H7 (cell line): ENCODE measurements at regions not wholly inside any gene's neighbourhood (a gene's known extent, or its start where the extent isn't known, plus 50 kb on each side); places are given as distances from the start of the nearest gene placed in this dataset.
A peak's percentile ranks its signal among the peaks of the same experiment; 100 is the strongest.
"Not testable (repeated sequence)": the region's sequence is repeated elsewhere in the genome, so short reads cannot be mapped to it uniquely, and the experiment has no call there.

Experiments
- DNase-seq: peaks from one replicate; pipeline ENCODE4 v3.0.0; 2012
- H3K27me3 ChIP-seq: 2 replicates; pipeline ENCODE4 v1.6.0; 2011; ENCODE audit warnings: mild to moderate bottlenecking, low read length; ENCODE audit not compliant: control insufficient read depth, insufficient read depth
- H3K36me3 ChIP-seq: replicated peaks from 2 replicates; pipeline ENCODE4 v1.5.1; 2011; ENCODE audit warnings: low read length; ENCODE audit not compliant: control insufficient read depth, insufficient read depth
- H3K4me3 ChIP-seq: 2 replicates; pipeline ENCODE4 v1.5.1; 2011; ENCODE audit warnings: low read depth, mild to moderate bottlenecking, control low read depth, low read length, moderate library complexity; ENCODE audit not compliant: insufficient read depth

GRCh38 chr11:29187215-29187614 is 829.6 kb downstream of the KCNA4 start:
- Histone ChIP-seq H3K36me3 (no peaks in the 10 kb centered on the region), H3K27me3 (no peaks in the 10 kb centered on the region), H3K4me3 (no peak overlapping the region)
- no peak for DNase-seq

GRCh38 chr11:29184939-29185890 is 831.6 kb downstream of the KCNA4 start:
- DNase-seq: no peak
- H3K27me3 ChIP-seq: no peaks in the 10 kb centered on the region
- H3K4me3 ChIP-seq: no peak overlapping the region
- H3K36me3 ChIP-seq: no peaks in the 10 kb centered on the region

- H3K4me3 ChIP-seq: no peak overlapping the region
- no peaks in the 10 kb centered on the region for H3K36me3 ChIP-seq
- no peaks in the 10 kb centered on the region for H3K27me3 ChIP-seq
- DNase-seq: no peak
These were observed 833.5 kb downstream of the KCNA4 start for GRCh38 chr11:29183301-29183700.

- H3K36me3 ChIP-seq: no peaks in the 10 kb centered on the region
- no peak overlapping the region for H3K4me3 ChIP-seq
- DNase-seq: no peak
- H3K27me3 ChIP-seq: no peaks in the 10 kb centered on the region
These were observed 843.2 kb downstream of the KCNA4 start for GRCh38 chr11:29173660-29174062.

- no peaks in the 10 kb centered on the region for H3K27me3 ChIP-seq
- H3K36me3 ChIP-seq: no peaks in the 10 kb centered on the region
- DNase-seq: no peak
These were observed 845.4 kb downstream of the KCNA4 start for GRCh38 chr11:29171360-29171950.

GRCh38 chr11:29166306-29166705 is 850.5 kb downstream of the KCNA4 start:
- DNase-seq: no peak
- Histone ChIP-seq H3K27me3 (no peaks in the 10 kb centered on the region), H3K36me3 (no peaks in the 10 kb centered on the region), H3K4me3 (no peak overlapping the region)

More at GRCh38 chr11:29171360-29171950, 845.4 kb downstream of the KCNA4 start:
- H3K4me3 ChIP-seq: no peak overlapping the region

- DNase-seq: no peak
- H3K36me3 ChIP-seq: no peaks in the 10 kb centered on the region
- H3K27me3 ChIP-seq: no peaks in the 10 kb centered on the region
- no peak overlapping the region for H3K4me3 ChIP-seq
These were observed 853.6 kb downstream of the KCNA4 start for GRCh38 chr11:29163231-29163630.

- no peaks in the 10 kb centered on the region for H3K36me3 ChIP-seq
- no peaks in the 10 kb centered on the region for H3K27me3 ChIP-seq
- DNase-seq: no peak
- H3K4me3 ChIP-seq: no peak overlapping the region
These were observed 854.3 kb downstream of the KCNA4 start for GRCh38 chr11:29162491-29162890.

DNA sequence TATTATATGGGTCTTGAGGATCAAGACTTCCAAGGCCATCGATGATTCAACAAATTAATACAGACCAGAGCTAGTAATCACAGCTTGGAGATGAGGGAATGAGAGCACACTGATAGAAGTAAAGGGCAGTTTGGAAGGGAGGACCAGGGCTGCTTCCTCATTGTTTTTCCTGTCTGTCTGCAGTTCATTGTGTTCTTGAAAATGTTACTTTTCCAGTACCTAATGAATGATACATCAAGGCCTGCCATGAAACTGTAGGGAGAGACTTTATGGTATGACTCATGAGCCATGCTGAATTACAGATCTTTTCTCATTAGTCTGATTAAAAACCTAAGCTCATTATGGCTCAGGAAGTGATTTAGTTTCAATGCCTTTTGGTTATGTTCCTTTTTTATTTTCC is 855.6 kb downstream of the KCNA4 start:
- Histone ChIP-seq H3K36me3 (no peaks in the 10 kb centered on the region), H3K4me3 (no peak overlapping the region), H3K27me3 (no peaks in the 10 kb centered on the region)
- no peak for DNase-seq

GRCh38 chr11:29159552-29160465 is 857.0 kb downstream of the KCNA4 start:
- H3K27me3 ChIP-seq: no peaks in the 10 kb centered on the region
- H3K36me3 ChIP-seq: no peaks in the 10 kb centered on the region
- H3K4me3 ChIP-seq: no peak overlapping the region
- peak; percentile 7 for DNase-seq

DNA sequence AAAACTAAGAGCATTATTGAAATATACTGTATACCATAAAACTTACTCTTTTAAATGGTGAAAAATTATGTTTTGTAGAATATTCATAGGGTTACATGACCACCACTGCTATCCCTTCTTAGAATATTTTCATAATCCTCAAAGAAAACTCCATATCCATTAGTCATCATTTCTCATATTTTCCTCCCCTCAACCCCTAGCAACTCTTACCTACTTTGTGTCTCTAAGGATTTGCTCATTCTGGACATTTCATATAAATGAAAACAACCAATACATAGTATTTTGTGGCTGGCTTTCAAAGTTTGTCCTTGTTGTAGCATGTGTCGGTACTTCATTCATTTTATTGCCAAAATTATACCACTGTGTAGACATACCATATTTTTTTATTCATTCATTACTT is 863.8 kb downstream of the KCNA4 start:
- Histone ChIP-seq H3K36me3 (no peaks in the 10 kb centered on the region), H3K27me3 (no peaks in the 10 kb centered on the region), H3K4me3 (no peak overlapping the region)
- DNase-seq: no peak

GRCh38 chr11:29142573-29142972 is 874.3 kb downstream of the KCNA4 start:
- H3K36me3 ChIP-seq, DNase-seq, H3K27me3 ChIP-seq, H3K4me3 ChIP-seq: not testable (repeated sequence)

DNA sequence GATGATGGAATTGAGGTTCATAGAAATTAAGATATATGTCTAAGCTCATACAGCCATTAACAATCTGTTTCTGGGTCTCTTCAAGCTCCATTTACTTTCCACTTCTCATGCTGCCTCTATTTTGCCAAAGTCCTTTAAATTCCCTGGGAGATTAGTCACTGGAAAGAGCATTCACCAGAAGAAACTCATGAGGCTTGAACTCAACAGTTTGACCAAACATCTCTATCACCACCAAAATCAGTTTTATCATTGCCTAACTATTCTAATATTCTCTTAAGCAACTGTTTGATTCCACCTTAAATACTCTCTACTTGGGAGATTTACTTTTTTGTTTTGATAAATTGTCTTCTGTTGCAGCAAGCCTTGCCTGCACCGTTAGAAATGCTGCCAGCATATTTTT is 881.3 kb downstream of the KCNA4 start:
- no peak overlapping the region for H3K4me3 ChIP-seq
- no peaks in the 10 kb centered on the region for H3K27me3 ChIP-seq
- no peaks in the 10 kb centered on the region for H3K36me3 ChIP-seq
- no peak for DNase-seq

DNA sequence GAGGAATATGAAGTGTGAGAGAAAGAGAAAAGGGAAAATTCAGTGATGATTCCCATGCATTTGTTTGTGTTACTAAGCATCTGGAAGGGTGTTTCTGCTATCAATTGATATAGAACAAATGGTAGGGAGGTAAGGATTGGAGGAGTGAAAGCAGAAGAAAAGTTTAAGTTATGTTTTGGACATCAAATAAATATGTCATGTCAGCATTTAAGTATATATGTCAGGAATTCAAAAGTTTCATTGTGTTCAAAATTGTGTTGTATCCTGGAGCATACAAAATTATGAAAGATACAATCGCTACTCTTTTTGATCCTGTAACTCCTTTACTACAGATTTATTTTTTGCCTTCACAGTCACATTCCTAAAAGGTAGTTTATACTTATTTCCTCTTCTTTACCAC is 885.8 kb downstream of the KCNA4 start:
- no peak overlapping the region for H3K4me3 ChIP-seq
- no peaks in the 10 kb centered on the region for H3K27me3 ChIP-seq
- no peaks in the 10 kb centered on the region for H3K36me3 ChIP-seq
- no peak for DNase-seq
